HepG2 (cell line): ENCODE measurements at regions not wholly inside any gene's neighbourhood (a gene's known extent, or its start where the extent isn't known, plus 50 kb on each side); places are given as distances from the start of the nearest gene placed in this dataset.

ENCODE experiments used
- MYC ChIP-seq: sonication (generic); formaldehyde crosslinking; IDR thresholded peaks from 2 replicates; pipeline ENCODE4 v1.9.0; 2021; ENCODE audit warnings: missing genetic modification reagents, borderline replicate concordance
- POLR2A ChIP-seq, 2 experiments: IDR thresholded peaks; 2 replicates each; pipeline ENCODE4 v1.6.1; 2011; ENCODE audit warnings: low read depth in 2 of 2, low read length in 2 of 2, mild to moderate bottlenecking in 1 of 2, moderate library complexity in 1 of 2; ENCODE audit not compliant: insufficient read depth in 1 of 2
- PRDM10 ChIP-seq: sonication (generic); formaldehyde crosslinking; IDR thresholded peaks from 2 replicates; pipeline ENCODE4 v1.4.0; 2020; ENCODE audit warnings: low read depth, missing genetic modification reagents
- PRDM4 ChIP-seq: sonication (generic); formaldehyde crosslinking; IDR thresholded peaks from 2 replicates; pipeline ENCODE4 v1.9.0; 2021; ENCODE audit warnings: missing genetic modification reagents, borderline replicate concordance
- SP5 ChIP-seq: IDR thresholded peaks from 2 replicates; pipeline ENCODE4 v1.6.1; 2016; ENCODE audit warnings: low read depth, borderline replicate concordance
- XRCC5 ChIP-seq: fragments of 200-400 bp; formaldehyde crosslinking; optimal IDR thresholded peaks from 2 replicates; pipeline ENCODE3; 2017; ENCODE audit warnings: mild to moderate bottlenecking, low read length
- ZNF792 ChIP-seq: IDR thresholded peaks from 2 replicates; pipeline ENCODE4 v1.6.1; 2016
- TF ChIP-seq, protein P1 (sequence below): sonication (generic); formaldehyde crosslinking; IDR thresholded peaks from 2 replicates; pipeline ENCODE4 v1.4.0; 2020; ENCODE audit warnings: missing genetic modification reagents
- TF ChIP-seq, protein P2 (sequence below): sonication (generic); formaldehyde crosslinking; IDR thresholded peaks from 2 replicates; pipeline ENCODE4 v1.4.0; 2020; ENCODE audit warnings: missing genetic modification reagents

DNA sequence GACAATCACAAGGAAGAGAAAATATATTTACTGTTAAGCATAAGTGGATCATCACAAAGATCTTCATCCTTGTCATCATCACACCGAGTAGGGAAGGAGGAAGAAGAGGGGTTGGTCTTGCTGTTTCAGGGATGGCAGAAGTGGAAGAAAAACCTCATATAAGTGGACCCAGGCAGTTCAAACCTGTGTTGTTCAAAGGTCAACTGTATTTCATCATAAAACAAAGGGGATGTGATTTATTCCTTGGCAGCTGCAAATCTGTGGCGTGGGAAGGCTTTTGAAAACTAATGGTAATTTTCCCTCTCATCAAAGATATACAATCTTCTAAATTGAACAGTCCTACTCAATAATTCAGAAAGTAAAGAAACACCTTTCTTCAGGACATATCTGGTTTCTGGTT is 129.9 kb upstream of the ABI3BP start:
- TF ChIP-seq PRDM4 (CRISPR knock-in tag) = no peak
- no peak for TF ChIP-seq PRDM10 (CRISPR knock-in tag)
- TF ChIP-seq XRCC5 = no peak
- TF ChIP-seq, protein P1, sequence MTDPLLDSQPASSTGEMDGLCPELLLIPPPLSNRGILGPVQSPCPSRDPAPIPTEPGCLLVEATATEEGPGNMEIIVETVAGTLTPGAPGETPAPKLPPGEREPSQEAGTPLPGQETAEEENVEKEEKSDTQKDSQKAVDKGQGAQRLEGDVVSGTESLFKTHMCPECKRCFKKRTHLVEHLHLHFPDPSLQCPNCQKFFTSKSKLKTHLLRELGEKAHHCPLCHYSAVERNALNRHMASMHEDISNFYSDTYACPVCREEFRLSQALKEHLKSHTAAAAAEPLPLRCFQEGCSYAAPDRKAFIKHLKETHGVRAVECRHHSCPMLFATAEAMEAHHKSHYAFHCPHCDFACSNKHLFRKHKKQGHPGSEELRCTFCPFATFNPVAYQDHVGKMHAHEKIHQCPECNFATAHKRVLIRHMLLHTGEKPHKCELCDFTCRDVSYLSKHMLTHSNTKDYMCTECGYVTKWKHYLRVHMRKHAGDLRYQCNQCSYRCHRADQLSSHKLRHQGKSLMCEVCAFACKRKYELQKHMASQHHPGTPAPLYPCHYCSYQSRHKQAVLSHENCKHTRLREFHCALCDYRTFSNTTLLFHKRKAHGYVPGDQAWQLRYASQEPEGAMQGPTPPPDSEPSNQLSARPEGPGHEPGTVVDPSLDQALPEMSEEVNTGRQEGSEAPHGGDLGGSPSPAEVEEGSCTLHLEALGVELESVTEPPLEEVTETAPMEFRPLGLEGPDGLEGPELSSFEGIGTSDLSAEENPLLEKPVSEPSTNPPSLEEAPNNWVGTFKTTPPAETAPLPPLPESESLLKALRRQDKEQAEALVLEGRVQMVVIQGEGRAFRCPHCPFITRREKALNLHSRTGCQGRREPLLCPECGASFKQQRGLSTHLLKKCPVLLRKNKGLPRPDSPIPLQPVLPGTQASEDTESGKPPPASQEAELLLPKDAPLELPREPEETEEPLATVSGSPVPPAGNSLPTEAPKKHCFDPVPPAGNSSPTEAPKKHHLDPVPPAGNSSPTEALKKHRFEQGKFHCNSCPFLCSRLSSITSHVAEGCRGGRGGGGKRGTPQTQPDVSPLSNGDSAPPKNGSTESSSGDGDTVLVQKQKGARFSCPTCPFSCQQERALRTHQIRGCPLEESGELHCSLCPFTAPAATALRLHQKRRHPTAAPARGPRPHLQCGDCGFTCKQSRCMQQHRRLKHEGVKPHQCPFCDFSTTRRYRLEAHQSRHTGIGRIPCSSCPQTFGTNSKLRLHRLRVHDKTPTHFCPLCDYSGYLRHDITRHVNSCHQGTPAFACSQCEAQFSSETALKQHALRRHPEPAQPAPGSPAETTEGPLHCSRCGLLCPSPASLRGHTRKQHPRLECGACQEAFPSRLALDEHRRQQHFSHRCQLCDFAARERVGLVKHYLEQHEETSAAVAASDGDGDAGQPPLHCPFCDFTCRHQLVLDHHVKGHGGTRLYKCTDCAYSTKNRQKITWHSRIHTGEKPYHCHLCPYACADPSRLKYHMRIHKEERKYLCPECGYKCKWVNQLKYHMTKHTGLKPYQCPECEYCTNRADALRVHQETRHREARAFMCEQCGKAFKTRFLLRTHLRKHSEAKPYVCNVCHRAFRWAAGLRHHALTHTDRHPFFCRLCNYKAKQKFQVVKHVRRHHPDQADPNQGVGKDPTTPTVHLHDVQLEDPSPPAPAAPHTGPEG (CRISPR knock-in tag) = no peak
- no peak for TF ChIP-seq SP5 (CRISPR knock-in tag)
- TF ChIP-seq ZNF792 (CRISPR knock-in tag) = no peak
- TF ChIP-seq POLR2A (IDR thresholded peaks at IDR 0.05; ENCODE audit: insufficient read depth in 1 of 2, low read depth in 2 of 2, low read length in 2 of 2) = no peak
- no peak for TF ChIP-seq MYC
- TF ChIP-seq, protein P2, sequence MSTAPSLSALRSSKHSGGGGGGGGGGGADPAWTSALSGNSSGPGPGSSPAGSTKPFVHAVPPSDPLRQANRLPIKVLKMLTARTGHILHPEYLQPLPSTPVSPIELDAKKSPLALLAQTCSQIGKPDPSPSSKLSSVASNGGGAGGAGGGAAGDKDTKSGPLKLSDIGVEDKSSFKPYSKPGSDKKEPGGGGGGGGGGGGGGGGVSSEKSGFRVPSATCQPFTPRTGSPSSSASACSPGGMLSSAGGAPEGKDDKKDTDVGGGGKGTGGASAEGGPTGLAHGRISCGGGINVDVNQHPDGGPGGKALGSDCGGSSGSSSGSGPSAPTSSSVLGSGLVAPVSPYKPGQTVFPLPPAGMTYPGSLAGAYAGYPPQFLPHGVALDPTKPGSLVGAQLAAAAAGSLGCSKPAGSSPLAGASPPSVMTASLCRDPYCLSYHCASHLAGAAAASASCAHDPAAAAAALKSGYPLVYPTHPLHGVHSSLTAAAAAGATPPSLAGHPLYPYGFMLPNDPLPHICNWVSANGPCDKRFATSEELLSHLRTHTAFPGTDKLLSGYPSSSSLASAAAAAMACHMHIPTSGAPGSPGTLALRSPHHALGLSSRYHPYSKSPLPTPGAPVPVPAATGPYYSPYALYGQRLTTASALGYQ (CRISPR knock-in tag) = no peak
